ENCODE measurements at regions not wholly inside any gene's neighbourhood (a gene's known extent, or its start where the extent isn't known, plus 50 kb on each side); places are given as distances from the start of the nearest gene placed in this dataset.
A peak's percentile ranks its signal among the peaks of the same experiment; 100 is the strongest.

DNA sequence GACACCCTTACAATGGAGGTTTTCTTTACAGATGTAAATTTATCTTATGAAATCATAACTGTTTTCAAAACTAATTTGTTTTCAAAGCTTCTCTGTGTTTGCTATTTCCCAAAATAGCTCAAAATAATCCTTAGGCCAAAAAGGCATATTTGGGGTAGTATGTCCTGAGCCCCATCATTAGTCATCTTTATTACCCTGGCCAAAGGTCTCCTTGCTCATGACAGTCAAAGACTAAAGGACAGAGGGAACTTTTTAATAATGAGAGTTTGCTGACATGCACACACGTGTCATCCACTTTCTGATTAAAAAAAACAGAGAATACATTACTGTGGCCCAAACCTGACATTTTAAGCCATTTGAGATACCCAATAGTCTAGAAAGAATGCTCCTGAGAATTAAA, 221.9 kb upstream of the DUSP10 start:
- no peaks in the 10 kb centered on the region; a peak in 1 of 4 replicates for H3K4me1 ChIP-seq (ENCODE audit: control insufficient read depth in 1 of 2, insufficient read depth in 2 of 2, low read depth in 1 of 2, low read length in 1 of 2)
- H2AFZ ChIP-seq (ENCODE audit: low read depth), result no peak overlapping the region
- DNase-seq, result no peak
- no peaks in the 10 kb centered on the region for H4K20me1 ChIP-seq (ENCODE audit: insufficient read depth)
- TF ChIP-seq, protein P1, sequence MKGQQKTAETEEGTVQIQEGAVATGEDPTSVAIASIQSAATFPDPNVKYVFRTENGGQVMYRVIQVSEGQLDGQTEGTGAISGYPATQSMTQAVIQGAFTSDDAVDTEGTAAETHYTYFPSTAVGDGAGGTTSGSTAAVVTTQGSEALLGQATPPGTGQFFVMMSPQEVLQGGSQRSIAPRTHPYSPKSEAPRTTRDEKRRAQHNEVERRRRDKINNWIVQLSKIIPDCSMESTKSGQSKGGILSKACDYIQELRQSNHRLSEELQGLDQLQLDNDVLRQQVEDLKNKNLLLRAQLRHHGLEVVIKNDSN (IDR thresholded peaks at IDR 0.05; ENCODE audit: borderline replicate concordance, low read depth), result no peak
- H3K9me2 ChIP-seq, result no peaks in the 10 kb centered on the region
- no peaks in the 10 kb centered on the region for H3K79me2 ChIP-seq (ENCODE audit: insufficient read depth)
- H3K9me3 ChIP-seq, result no peaks in the 10 kb centered on the region
- no peaks in the 10 kb centered on the region for H3F3A ChIP-seq (replicated peaks; ENCODE audit: insufficient read depth)
- H3K4me2 ChIP-seq, result no peak overlapping the region
- ChIA-PET CTCF (no interaction called here), POLR2A (no interaction called here)
- no peaks in the 10 kb centered on the region for H3K36me3 ChIP-seq (replicated peaks in 1 of 2; ENCODE audit: control insufficient read depth in 1 of 2, insufficient read depth in 2 of 2, low read length in 1 of 2)
- H3K4me3 ChIP-seq (ENCODE audit: low read depth in 2 of 2, low read length in 1 of 2), result no peak overlapping the region
- H3K27ac ChIP-seq (ENCODE audit: low read depth in 2 of 2, low read length in 1 of 2), result no peak overlapping the region
- no peak overlapping the region for H3K9ac ChIP-seq
- H3K27me3 ChIP-seq (ENCODE audit: insufficient read depth), result no peaks in the 10 kb centered on the region
- 79% methylated on average over 1 of the region's 1 CpG for WGBS (ENCODE audit: low lambda C conversion rate)

DNA sequence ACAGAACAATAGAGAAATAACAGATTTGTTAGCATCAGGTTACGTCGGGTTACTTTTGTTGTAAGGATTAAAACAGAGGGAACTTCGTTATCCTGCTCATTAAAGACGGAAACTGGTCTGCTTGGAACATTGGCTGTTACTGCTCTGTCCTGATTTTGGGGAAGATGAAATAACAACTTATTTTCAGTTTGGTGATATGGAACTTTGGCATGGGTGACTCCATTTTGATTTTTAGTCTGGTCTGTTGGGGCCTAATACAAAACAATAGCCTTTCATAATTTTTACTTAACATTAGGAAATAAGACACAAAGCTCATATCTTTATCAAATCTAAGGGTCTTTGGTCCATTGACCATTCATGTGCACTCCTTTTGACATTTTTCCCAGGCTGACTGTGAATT, 220.5 kb upstream of the DUSP10 start:
- Histone ChIP-seq H3K9ac (no peak overlapping the region), H3K27ac (ENCODE audit: low read depth in 2 of 2, low read length in 1 of 2) (peak overlapping the region; percentile 49 to 51; a peak in 3 of 4 replicates), H4K20me1 (ENCODE audit: insufficient read depth) (no peaks in the 10 kb centered on the region), H3K4me1 (ENCODE audit: control insufficient read depth in 1 of 2, insufficient read depth in 2 of 2, low read depth in 1 of 2, low read length in 1 of 2) (no peaks in the 10 kb centered on the region; a peak in 1 of 4 replicates), H3K9me3 (no peaks in the 10 kb centered on the region), H3K9me2 (no peaks in the 10 kb centered on the region), H3K4me2 (no peak overlapping the region), H3K4me3 (ENCODE audit: low read depth in 2 of 2, low read length in 1 of 2) (no peak overlapping the region), H3K36me3 (replicated peaks in 1 of 2; ENCODE audit: control insufficient read depth in 1 of 2, insufficient read depth in 2 of 2, low read length in 1 of 2) (no peaks in the 10 kb centered on the region), H3F3A (replicated peaks; ENCODE audit: insufficient read depth) (no peaks in the 10 kb centered on the region), H3K79me2 (ENCODE audit: insufficient read depth) (no peaks in the 10 kb centered on the region), H3K27me3 (ENCODE audit: insufficient read depth) (no peaks in the 10 kb centered on the region), H2AFZ (ENCODE audit: low read depth) (peak overlapping the region; percentile 48; the same call in 1 of the 2 replicates)
- no peak for TF ChIP-seq EZH2phosphoT487 (IDR thresholded peaks at IDR 0.05; ENCODE audit: borderline replicate concordance, low read depth)
- TF ChIP-seq, protein P2, sequence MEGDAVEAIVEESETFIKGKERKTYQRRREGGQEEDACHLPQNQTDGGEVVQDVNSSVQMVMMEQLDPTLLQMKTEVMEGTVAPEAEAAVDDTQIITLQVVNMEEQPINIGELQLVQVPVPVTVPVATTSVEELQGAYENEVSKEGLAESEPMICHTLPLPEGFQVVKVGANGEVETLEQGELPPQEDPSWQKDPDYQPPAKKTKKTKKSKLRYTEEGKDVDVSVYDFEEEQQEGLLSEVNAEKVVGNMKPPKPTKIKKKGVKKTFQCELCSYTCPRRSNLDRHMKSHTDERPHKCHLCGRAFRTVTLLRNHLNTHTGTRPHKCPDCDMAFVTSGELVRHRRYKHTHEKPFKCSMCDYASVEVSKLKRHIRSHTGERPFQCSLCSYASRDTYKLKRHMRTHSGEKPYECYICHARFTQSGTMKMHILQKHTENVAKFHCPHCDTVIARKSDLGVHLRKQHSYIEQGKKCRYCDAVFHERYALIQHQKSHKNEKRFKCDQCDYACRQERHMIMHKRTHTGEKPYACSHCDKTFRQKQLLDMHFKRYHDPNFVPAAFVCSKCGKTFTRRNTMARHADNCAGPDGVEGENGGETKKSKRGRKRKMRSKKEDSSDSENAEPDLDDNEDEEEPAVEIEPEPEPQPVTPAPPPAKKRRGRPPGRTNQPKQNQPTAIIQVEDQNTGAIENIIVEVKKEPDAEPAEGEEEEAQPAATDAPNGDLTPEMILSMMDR (IDR thresholded peaks at IDR 0.05), result no peak
- ChIA-PET CTCF (interaction anchor here (1.2 kb wide), 1 partner anchor 17 kb away, joined by 3 read pairs; no protein-coding TSS in a partner anchor), POLR2A (no interaction called here)
- no peak for DNase-seq
- WGBS (ENCODE audit: low lambda C conversion rate), result 89% methylated on average over 4 of the region's 4 CpGs

DNA sequence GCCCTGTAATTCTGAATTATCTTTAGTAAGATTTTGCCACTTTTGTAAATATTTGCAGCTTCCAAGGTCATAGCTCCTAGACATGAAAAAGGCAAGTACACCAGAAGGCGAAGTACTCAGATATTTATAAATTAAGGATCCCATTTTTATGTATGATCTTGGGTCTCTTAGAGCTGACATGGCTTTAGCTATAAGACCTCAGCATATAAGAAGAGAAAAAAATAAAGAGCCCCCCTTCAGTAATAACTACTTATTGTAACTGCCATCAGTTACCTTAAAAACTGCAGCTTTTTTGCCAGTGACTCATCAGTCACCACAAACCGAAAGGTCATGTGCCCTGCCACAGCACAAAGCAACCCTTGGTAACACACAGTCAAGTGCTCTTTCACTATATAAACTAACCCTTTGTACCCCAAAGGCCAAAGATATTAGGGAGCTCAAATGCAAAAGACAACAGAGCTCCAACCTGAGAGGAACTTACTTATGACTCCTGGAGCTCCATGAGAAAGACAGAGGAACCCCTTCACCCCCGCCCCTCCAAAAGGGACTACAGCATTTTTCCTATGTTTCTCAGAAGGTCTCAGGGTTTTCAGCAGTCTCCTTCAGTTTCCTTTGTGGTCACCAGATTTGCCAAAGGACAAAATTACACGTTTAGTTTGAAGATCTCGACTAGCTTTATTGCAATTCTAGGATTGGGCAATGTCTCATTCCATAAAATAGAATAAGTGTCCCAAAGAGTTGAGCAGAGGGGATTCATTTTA, 219.8 kb upstream of the DUSP10 start:
- Histone ChIP-seq H3K79me2 (ENCODE audit: insufficient read depth) (no peaks in the 10 kb centered on the region), H3K4me1 (ENCODE audit: control insufficient read depth in 1 of 2, insufficient read depth in 2 of 2, low read depth in 1 of 2, low read length in 1 of 2) (no peaks in the 10 kb centered on the region; a peak in 1 of 4 replicates), H3K27ac (ENCODE audit: low read depth in 2 of 2, low read length in 1 of 2) (peak overlapping the region; percentile 49 to 51; a peak in 3 of 4 replicates), H3K9me3 (no peaks in the 10 kb centered on the region), H3K9ac (no peak overlapping the region), H3K4me2 (peak overlapping the region; percentile 42; the same call in 1 of the 2 replicates), H4K20me1 (ENCODE audit: insufficient read depth) (no peaks in the 10 kb centered on the region), H2AFZ (ENCODE audit: low read depth) (peak overlapping the region; percentile 48), H3K4me3 (ENCODE audit: low read depth in 2 of 2, low read length in 1 of 2) (no peak overlapping the region), H3F3A (replicated peaks; ENCODE audit: insufficient read depth) (no peaks in the 10 kb centered on the region), H3K9me2 (no peaks in the 10 kb centered on the region), H3K27me3 (ENCODE audit: insufficient read depth) (no peaks in the 10 kb centered on the region), H3K36me3 (replicated peaks in 1 of 2; ENCODE audit: control insufficient read depth in 1 of 2, insufficient read depth in 2 of 2, low read length in 1 of 2) (no peaks in the 10 kb centered on the region)
- no peak for DNase-seq
- CTCF ChIA-PET, result interaction anchor here (1.2 kb wide), 1 partner anchor 18 kb away, joined by 3 read pairs; no protein-coding TSS in a partner anchor
- POLR2A ChIA-PET, result no interaction called here
- 48% methylated on average over 5 of the region's 5 CpGs for WGBS (ENCODE audit: low lambda C conversion rate)
- TF ChIP-seq, protein P3, sequence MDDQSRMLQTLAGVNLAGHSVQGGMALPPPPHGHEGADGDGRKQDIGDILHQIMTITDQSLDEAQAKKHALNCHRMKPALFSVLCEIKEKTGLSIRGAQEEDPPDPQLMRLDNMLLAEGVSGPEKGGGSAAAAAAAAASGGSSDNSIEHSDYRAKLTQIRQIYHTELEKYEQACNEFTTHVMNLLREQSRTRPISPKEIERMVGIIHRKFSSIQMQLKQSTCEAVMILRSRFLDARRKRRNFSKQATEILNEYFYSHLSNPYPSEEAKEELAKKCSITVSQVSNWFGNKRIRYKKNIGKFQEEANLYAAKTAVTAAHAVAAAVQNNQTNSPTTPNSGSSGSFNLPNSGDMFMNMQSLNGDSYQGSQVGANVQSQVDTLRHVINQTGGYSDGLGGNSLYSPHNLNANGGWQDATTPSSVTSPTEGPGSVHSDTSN (IDR thresholded peaks at IDR 0.05), result no peak
- no peak for TF ChIP-seq RAD21 (IDR thresholded peaks at IDR 0.05; ENCODE audit: low read length)
- TF ChIP-seq, protein P4, sequence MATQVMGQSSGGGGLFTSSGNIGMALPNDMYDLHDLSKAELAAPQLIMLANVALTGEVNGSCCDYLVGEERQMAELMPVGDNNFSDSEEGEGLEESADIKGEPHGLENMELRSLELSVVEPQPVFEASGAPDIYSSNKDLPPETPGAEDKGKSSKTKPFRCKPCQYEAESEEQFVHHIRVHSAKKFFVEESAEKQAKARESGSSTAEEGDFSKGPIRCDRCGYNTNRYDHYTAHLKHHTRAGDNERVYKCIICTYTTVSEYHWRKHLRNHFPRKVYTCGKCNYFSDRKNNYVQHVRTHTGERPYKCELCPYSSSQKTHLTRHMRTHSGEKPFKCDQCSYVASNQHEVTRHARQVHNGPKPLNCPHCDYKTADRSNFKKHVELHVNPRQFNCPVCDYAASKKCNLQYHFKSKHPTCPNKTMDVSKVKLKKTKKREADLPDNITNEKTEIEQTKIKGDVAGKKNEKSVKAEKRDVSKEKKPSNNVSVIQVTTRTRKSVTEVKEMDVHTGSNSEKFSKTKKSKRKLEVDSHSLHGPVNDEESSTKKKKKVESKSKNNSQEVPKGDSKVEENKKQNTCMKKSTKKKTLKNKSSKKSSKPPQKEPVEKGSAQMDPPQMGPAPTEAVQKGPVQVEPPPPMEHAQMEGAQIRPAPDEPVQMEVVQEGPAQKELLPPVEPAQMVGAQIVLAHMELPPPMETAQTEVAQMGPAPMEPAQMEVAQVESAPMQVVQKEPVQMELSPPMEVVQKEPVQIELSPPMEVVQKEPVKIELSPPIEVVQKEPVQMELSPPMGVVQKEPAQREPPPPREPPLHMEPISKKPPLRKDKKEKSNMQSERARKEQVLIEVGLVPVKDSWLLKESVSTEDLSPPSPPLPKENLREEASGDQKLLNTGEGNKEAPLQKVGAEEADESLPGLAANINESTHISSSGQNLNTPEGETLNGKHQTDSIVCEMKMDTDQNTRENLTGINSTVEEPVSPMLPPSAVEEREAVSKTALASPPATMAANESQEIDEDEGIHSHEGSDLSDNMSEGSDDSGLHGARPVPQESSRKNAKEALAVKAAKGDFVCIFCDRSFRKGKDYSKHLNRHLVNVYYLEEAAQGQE (IDR thresholded peaks at IDR 0.05; ENCODE audit: low read depth, low read length), result no peak
- no peak for TF ChIP-seq TEAD4 (IDR thresholded peaks at IDR 0.05; ENCODE audit: borderline replicate concordance, insufficient read depth)
- TF ChIP-seq MEF2A (IDR thresholded peaks at IDR 0.05; ENCODE audit: borderline replicate concordance, low read depth), result no peak
- peak; percentile 18; the same call in 1 of the 2 replicates for TF ChIP-seq RXRA (IDR thresholded peaks at IDR 0.05; ENCODE audit: borderline replicate concordance, low read depth)
- TF ChIP-seq TAF1 (IDR thresholded peaks at IDR 0.05; ENCODE audit: borderline replicate concordance, low read depth, low read length), result 0 out of 2 replicates have a peak, but pooled peaks have one; percentile 9
- TF ChIP-seq GABPA (IDR thresholded peaks at IDR 0.05; ENCODE audit: low read depth), result no peak
- no peak for TF ChIP-seq NRF1 (IDR thresholded peaks at IDR 0.05; ENCODE audit: low read depth, low read length)
- peak; percentile 14; the same call in 1 of the 2 replicates for TF ChIP-seq TCF12 (IDR thresholded peaks at IDR 0.05)
